PC-3 (cell line): ENCODE measurements at regions not wholly inside any gene's neighbourhood (a gene's known extent, or its start where the extent isn't known, plus 50 kb on each side); places are given as distances from the start of the nearest gene placed in this dataset.

Source experiments
- ATAC-seq: fragments of 200-7000 bp; cut with Tn5 transposase; 2 replicates; pipeline ENCODE4 v1.9.1; 2020; ENCODE audit warnings: mild to moderate bottlenecking, moderate library complexity
- BruUV-seq: library from RNA; stranded (reverse); fragments of 400-500 nt; replicated peaks from 2 replicates; lab custom pipeline; 2021; lab: Mats Ljungman, UMichigan
- CTCF ChIA-PET: fragments of 300-600 bp; sonication (Branson Sonifier 250); formaldehyde crosslinking; loops from one replicate; lab custom pipeline; 2022; ENCODE audit warnings: antibody characterized with exemption; lab: Charles Lee
- POLR2A ChIA-PET: fragments of 300-600 bp; sonication (Branson Sonifier 250); formaldehyde crosslinking; loops from one replicate; lab custom pipeline; 2022; ENCODE audit warnings: antibody characterized with exemption; ENCODE audit not compliant: unreplicated experiment; lab: Charles Lee
- DNase-seq: peaks from one replicate; pipeline ENCODE4 v3.0.0-alpha.2; 2015
- H2AFZ ChIP-seq: fragments of 300-600 bp; sonication (generic); 2 replicates; pipeline ENCODE4 v1.6.0; 2016; ENCODE audit warnings: antibody characterized with exemption, low read length
- H3F3A ChIP-seq: fragments of 300-600 bp; sonication (generic); one replicate; pipeline ENCODE4 v1.6.0; 2017; ENCODE audit warnings: antibody characterized with exemption, low read length, control low read depth, mild to moderate bottlenecking; ENCODE audit not compliant: unreplicated experiment
- H3K27ac ChIP-seq: fragments of 300-600 bp; sonication (generic); 2 replicates; pipeline ENCODE4 v1.5.1; 2016; ENCODE audit warnings: mild to moderate bottlenecking, low read length
- H3K27me3 ChIP-seq: fragments of 300-600 bp; sonication (generic); 2 replicates; pipeline ENCODE4 v1.6.1; 2016; ENCODE audit warnings: low read length, mixed read lengths
- H3K36me3 ChIP-seq: fragments of 300-600 bp; sonication (generic); 2 replicates; pipeline ENCODE4 v1.6.1; 2016; ENCODE audit warnings: low read depth, mixed run types, low read length, mixed read lengths
- H3K4me1 ChIP-seq: fragments of 300-600 bp; sonication (generic); 2 replicates; pipeline ENCODE4 v1.5.1; 2016; ENCODE audit warnings: low read length; ENCODE audit not compliant: insufficient read depth
- H3K4me2 ChIP-seq: fragments of 300-600 bp; sonication (generic); 2 replicates; pipeline ENCODE4 v1.6.0; 2016; ENCODE audit warnings: low read length
- H3K4me3 ChIP-seq: fragments of 300-600 bp; sonication (generic); 2 replicates; pipeline ENCODE4 v1.5.1; 2016; ENCODE audit warnings: mild to moderate bottlenecking, low read length, mixed read lengths
- H3K79me2 ChIP-seq: fragments of 300-600 bp; sonication (generic); 2 replicates; pipeline ENCODE4 v1.6.1; 2017; ENCODE audit warnings: low read length, mixed read lengths
- H3K9ac ChIP-seq: fragments of 300-600 bp; sonication (generic); 2 replicates; pipeline ENCODE4 v1.6.0; 2016; ENCODE audit warnings: mild to moderate bottlenecking, low read length
- H3K9me2 ChIP-seq: fragments of 300-600 bp; sonication (generic); replicated peaks from 2 replicates; pipeline ENCODE4 v1.6.1; 2016; ENCODE audit warnings: mixed run types, low read length, mixed read lengths
- H3K9me3 ChIP-seq: fragments of 300-600 bp; sonication (generic); 2 replicates; pipeline ENCODE4 v1.6.1; 2016; ENCODE audit warnings: low read length, mixed read lengths
- H4K20me1 ChIP-seq: fragments of 300-600 bp; sonication (generic); 2 replicates; pipeline ENCODE4 v1.6.1; 2016; ENCODE audit warnings: low read length, mixed read lengths
- CTCF ChIP-seq: fragments of 300-600 bp; sonication (generic); conservative IDR thresholded peaks from 2 replicates; pipeline ENCODE4 v1.5.1; 2017; ENCODE audit warnings: antibody characterized with exemption, low read depth, mild to moderate bottlenecking, low read length
- EZH2 ChIP-seq: fragments of 300-600 bp; sonication (generic); IDR thresholded peaks from one replicate; pipeline ENCODE4 v1.6.1; 2017; ENCODE audit warnings: antibody characterized with exemption, mild to moderate bottlenecking, low read length; ENCODE audit not compliant: unreplicated experiment
- EZH2phosphoT487 ChIP-seq: fragments of 300-600 bp; sonication (generic); IDR thresholded peaks from 2 replicates; pipeline ENCODE4 v1.6.1; 2018; ENCODE audit warnings: mild to moderate bottlenecking, antibody characterized with exemption, low read length, borderline replicate concordance
- intact Hi-C: fragments of 100-400 bp; cut with micrococcal nuclease; formaldehyde crosslinking; loops from 2 replicates; pipeline ENCODE4 v1.9.0; 2023

- H3K27me3 ChIP-seq = peaks cover 17% of the 10 kb centered on the region
- H3K9me3 ChIP-seq = no peaks in the 10 kb centered on the region
- no peak for DNase-seq
- no peaks in the 10 kb centered on the region for H3K9me2 ChIP-seq
- no peak for ATAC-seq
- BruUV-seq = no TSS peak
- TF ChIP-seq EZH2 (no peak), EZH2phosphoT487 (no peak), CTCF (no peak)
- H3K27ac ChIP-seq = no peak overlapping the region
- POLR2A ChIA-PET = no interaction called here
- no peak overlapping the region for H3K9ac ChIP-seq
- CTCF ChIA-PET = no interaction called here
- H3K4me1 ChIP-seq = no peaks in the 10 kb centered on the region
- H2AFZ ChIP-seq = no peak overlapping the region
- no peak overlapping the region for H3K4me3 ChIP-seq
- H4K20me1 ChIP-seq = no peaks in the 10 kb centered on the region
- H3K36me3 ChIP-seq = no peaks in the 10 kb centered on the region
- H3K4me2 ChIP-seq = no peak overlapping the region
- intact Hi-C loops = no loop called here
- no peaks in the 10 kb centered on the region for H3F3A ChIP-seq
- H3K79me2 ChIP-seq = no peaks in the 10 kb centered on the region
Measured at GRCh38 chr18:77619525-77619924, 369.9 kb downstream of the GALR1 start.

GRCh38 chr18:77622009-77622692 lies 372.5 kb downstream of the GALR1 start:
- intact Hi-C loops = no loop called here
- POLR2A ChIA-PET = no interaction called here
- Histone ChIP-seq H3K9me2 (no peaks in the 10 kb centered on the region), H3K27ac (no peak overlapping the region), H3K4me1 (no peaks in the 10 kb centered on the region), H4K20me1 (no peaks in the 10 kb centered on the region), H3K9me3 (no peaks in the 10 kb centered on the region), H3F3A (no peaks in the 10 kb centered on the region), H3K36me3 (no peaks in the 10 kb centered on the region), H3K4me2 (no peak overlapping the region), H3K9ac (no peak overlapping the region), H3K27me3 (peaks cover 22% of the 10 kb centered on the region; the same call in 1 of the 2 replicates), H3K79me2 (no peaks in the 10 kb centered on the region), H2AFZ (no peak overlapping the region), H3K4me3 (no peak overlapping the region)
- CTCF ChIA-PET = no interaction called here
- ATAC-seq (no peak), DNase-seq (no peak)
- no peak for TF ChIP-seq EZH2
- no peak for TF ChIP-seq CTCF
- TF ChIP-seq EZH2phosphoT487 = no peak
- BruUV-seq = no TSS peak

GRCh38 chr18:77632758-77633157 lies 383.1 kb downstream of the GALR1 start:
- no peak overlapping the region for H3K4me3 ChIP-seq
- no peak overlapping the region for H3K9ac ChIP-seq
- TF ChIP-seq CTCF (no peak), EZH2phosphoT487 (no peak), EZH2 (no peak)
- DNase-seq (no peak), ATAC-seq (no peak)
- H3K4me2 ChIP-seq = no peak overlapping the region
- no peaks in the 10 kb centered on the region for H3K4me1 ChIP-seq
- BruUV-seq = no TSS peak
- 0 out of 2 replicates have a peak, but pooled peaks cover 11% of the 10 kb centered on the region for H3K27me3 ChIP-seq
- H3K9me2 ChIP-seq = no peaks in the 10 kb centered on the region
- intact Hi-C loops = no loop called here
- no peaks in the 10 kb centered on the region for H3F3A ChIP-seq
- H3K79me2 ChIP-seq = no peaks in the 10 kb centered on the region
- ChIA-PET POLR2A (no interaction called here), CTCF (no interaction called here)
- H3K27ac ChIP-seq = no peak overlapping the region
- H3K9me3 ChIP-seq = no peaks in the 10 kb centered on the region
- H3K36me3 ChIP-seq = no peaks in the 10 kb centered on the region
- H4K20me1 ChIP-seq = no peaks in the 10 kb centered on the region
- no peak overlapping the region for H2AFZ ChIP-seq
